Lower leg skin (tissue), 4 donors: ENCODE measurements at regions not wholly inside any gene's neighbourhood (a gene's known extent, or its start where the extent isn't known, plus 50 kb on each side); places are given as distances from the start of the nearest gene placed in this dataset.

Source experiments
- DNase-seq, 2 donors: peaks; one replicate each; pipeline ENCODE4 v3.0.0-alpha.2; 2019; ENCODE audit warnings: low spot score in 2 of 2
- H3K4me3 ChIP-seq: fragments of 200-600 bp; sonication (generic); 2 replicates; pipeline ENCODE4 v1.5.1; 2017; ENCODE audit warnings: mild to moderate bottlenecking, low read depth; ENCODE audit not compliant: poor library complexity, severe bottlenecking
- CTCF ChIP-seq, 3 donors: fragments of 450-650 bp; IDR thresholded peaks; one replicate each; pipeline ENCODE4 v1.5.1; 2016; ENCODE audit warnings: antibody characterized with exemption in 3 of 3, mild to moderate bottlenecking in 3 of 3, moderate library complexity in 2 of 3
- POLR2A ChIP-seq, 2 donors: fragments of 450-650 bp; IDR thresholded peaks; one replicate each; pipeline ENCODE4 v1.6.1; 2016 to 2017; ENCODE audit warnings: antibody characterized with exemption in 2 of 2, mild to moderate bottlenecking in 1 of 2, moderate library complexity in 1 of 2
- WGBS, 2 donors: methylation state at CpG; one replicate each; pipeline ENCODE4 v1.1.5; 2018; 5-methylcytosine and 5-hydroxymethylcytosine counted together
- intact Hi-C: fragments of 100-400 bp; cut with DNase I; formaldehyde crosslinking; loops from one replicate; pipeline ENCODE4 v1.15.0; 2023; ENCODE audit warnings: low total_unique reads

DNA sequence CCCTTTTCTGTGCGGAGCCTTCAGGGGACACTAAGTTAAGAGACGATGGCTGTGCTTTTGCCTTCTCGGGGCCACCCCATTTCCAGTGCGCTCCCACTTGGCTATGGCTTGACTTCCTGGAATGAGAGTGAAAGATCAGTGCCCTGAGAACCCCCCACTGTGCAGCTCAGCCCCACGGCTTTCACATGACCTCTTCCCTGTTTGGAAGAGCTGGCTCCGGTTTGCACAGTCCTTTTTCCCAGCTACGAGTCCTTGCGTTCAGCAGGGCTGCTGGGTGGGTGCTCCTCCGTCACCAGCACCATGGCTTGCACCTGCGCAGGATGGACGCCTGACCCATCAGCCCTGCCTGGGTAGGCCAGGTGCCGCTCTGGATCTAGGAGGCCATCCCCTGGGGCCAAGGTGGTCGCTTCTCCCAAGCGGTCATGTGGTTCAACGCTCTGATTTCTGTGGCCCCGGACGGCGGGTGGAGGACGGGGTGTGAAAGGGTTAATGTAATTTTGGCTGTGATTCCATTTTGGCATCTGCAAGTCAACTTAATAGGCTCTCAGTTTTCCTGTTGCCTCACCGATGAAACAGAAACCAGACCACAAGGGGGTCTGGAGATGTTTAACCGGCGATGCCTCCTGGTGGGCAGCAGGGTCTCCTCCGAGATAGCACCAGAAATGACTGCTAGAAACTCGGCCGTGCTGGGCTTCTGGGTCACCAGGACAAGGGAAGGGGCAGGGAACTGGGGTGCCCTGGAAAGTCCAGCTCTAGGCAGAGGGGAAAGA lies 113.1 kb upstream of the HAAO start:
- no peak for TF ChIP-seq CTCF (IDR thresholded peaks at IDR 0.05)
- no peak for TF ChIP-seq POLR2A (IDR thresholded peaks at IDR 0.05)
- no peak overlapping the region for H3K4me3 ChIP-seq
- 50 to 55% methylated on average over 25 of the region's 25 CpGs for WGBS, 2 donors
- DNase-seq, result peak in 1 of 2 donors; percentile 84
- intact Hi-C loops, result no loop called here

- H3K4me3 ChIP-seq, result no peak overlapping the region
- no peak for DNase-seq
- TF ChIP-seq CTCF (IDR thresholded peaks at IDR 0.05) (no peak), POLR2A (IDR thresholded peaks at IDR 0.05) (no peak)
- WGBS, 2 donors, result 66 to 73% methylated on average over 3 of the region's 3 CpGs
- intact Hi-C loops, result no loop called here
Measured at GRCh38 chr2:42904576-42904876, 112.1 kb upstream of the HAAO start.

GRCh38 chr2:42903821-42904575 lies 111.6 kb upstream of the HAAO start:
- intact Hi-C loops, result no loop called here

DNA sequence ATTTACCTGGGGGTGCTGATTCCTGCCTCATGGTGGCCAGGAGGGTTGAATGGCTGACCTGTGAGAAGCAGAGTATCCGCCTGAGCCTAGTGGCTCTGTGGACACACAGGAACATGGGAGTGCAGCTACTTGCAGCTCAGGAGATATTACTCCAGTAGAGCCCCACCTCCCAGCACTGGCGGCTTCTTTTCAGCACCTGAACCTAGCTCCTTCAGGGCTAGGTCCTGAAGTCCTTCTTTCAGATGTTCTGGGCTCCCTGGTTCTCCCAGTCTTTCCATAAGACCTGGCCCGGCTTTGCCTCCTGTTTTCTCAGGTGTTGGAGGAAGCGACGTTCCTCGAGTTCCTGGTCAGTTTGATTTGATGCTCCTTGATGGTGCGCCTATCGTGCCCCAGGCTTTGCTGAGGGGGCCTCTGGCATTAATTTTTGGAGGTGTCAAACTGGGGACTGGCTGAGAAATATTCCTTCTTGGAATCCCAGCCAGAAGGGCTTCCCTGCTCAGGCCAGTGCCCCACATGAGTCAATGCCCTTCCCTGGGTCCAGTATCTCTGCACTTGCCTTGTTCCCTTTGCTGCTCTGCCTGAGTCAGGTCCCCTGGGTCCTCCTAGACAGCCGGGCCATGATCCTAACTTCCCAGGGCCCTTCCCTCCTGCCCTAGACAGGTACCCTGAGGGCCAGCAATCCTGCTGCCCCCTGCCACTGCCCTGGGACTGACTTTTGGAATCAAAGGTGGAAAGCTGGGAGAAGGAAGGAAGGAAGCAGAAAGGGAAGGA lies 110.7 kb upstream of the HAAO start:
- H3K4me3 ChIP-seq, result no peak overlapping the region
- intact Hi-C loops, result no loop called here
- DNase-seq, result peak in 1 of 2 donors; percentile 81
- TF ChIP-seq CTCF (IDR thresholded peaks at IDR 0.05) (no peak), POLR2A (IDR thresholded peaks at IDR 0.05) (no peak)
- WGBS, 2 donors, result 77% methylated on average over 9 of the region's 9 CpGs

More at GRCh38 chr2:42903821-42904575, 111.6 kb upstream of the HAAO start:
- no peak for TF ChIP-seq POLR2A (IDR thresholded peaks at IDR 0.05)
- TF ChIP-seq CTCF (IDR thresholded peaks at IDR 0.05), result no peak
- H3K4me3 ChIP-seq, result no peak overlapping the region
- peak in 1 of 2 donors; percentile 89 for DNase-seq
- WGBS, 2 donors, result 43 to 49% methylated on average over 16 of the region's 16 CpGs

GRCh38 chr2:42901076-42901640 lies 108.8 kb upstream of the HAAO start:
- no peak for TF ChIP-seq POLR2A (IDR thresholded peaks at IDR 0.05)
- TF ChIP-seq CTCF (IDR thresholded peaks at IDR 0.05), result no peak
- H3K4me3 ChIP-seq, result no peak overlapping the region
- WGBS, 2 donors, result 57 to 60% methylated on average over 4 of the region's 4 CpGs
- intact Hi-C loops, result no loop called here
- DNase-seq, result peak in 1 of 2 donors; percentile 52
